ENCODE measurements at regions not wholly inside any gene's neighbourhood (a gene's known extent, or its start where the extent isn't known, plus 50 kb on each side); places are given as distances from the start of the nearest gene placed in this dataset.

DNA sequence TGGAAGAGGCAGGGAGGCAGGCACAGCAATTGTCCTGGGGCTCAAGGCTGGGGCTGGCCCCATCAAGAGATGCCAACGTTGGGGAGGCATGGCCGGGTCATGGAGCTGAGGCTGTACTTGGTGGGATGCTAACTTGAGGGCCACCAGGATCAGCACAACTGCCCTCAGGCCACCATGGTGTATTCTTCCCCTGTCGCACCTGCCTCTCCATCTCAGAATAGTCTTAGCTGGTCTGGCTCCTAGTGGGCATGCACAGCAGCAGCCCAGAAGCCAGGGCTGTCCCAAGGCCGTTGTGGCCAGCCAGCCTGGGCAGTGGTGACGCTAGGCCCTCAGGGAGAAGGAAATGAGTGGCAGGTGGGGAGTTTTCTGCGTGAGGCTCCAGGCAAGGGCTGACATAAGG, 91.3 kb downstream of the DHCR7 start:
- no peak for DNase-seq (ENCODE audit: low read depth in 2 of 2)

DNA sequence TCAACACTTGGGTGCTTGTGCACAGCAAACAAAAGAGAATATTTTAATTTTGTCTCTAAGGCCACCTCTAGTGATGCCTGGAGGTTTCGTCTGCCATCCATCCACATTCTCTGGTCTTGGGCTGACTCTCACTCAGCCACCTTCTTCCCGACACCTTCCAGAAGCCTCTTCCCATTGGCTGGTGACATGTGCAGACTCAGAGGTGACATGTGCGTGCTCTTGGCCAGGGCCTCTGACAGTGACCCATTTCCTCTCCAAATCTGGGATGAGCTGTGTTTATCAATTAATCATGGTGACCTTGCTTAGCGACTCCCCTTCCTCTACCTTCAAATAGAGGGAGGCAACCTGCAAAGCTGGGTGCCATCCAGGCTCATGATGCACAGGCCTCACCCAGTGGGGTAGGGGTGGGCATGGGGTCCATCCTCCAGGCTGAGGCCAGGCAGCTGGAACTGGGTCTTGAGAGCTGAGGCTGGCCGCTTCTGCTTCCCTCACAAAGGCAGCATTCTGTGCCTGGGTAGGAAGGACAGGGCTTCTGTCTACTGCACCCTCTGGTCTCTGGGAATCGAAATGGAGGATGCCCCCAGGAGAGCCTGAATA, 91.8 kb downstream of the DHCR7 start:
- no peak for DNase-seq (ENCODE audit: low read depth in 2 of 2)

DNA sequence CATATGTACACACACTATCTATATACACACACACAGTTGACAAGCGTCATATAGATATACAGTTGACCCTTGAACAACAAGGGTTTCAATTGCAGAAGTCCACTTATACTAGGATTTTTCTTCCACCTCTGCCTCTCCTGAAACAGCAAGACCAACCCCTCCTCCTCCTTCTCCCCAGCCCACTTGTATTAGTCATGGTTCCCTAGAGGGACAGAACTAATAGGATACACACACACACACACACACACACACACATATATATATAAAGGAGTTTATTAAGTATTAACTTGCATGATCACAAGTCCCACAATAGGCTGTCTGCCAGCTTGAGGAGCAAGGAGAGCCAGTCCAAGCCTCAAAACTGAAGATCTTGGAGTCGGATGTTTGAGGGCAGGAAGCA, 92.9 kb downstream of the DHCR7 start:
- DNase-seq (ENCODE audit: low read depth in 2 of 2), result no peak

DNA sequence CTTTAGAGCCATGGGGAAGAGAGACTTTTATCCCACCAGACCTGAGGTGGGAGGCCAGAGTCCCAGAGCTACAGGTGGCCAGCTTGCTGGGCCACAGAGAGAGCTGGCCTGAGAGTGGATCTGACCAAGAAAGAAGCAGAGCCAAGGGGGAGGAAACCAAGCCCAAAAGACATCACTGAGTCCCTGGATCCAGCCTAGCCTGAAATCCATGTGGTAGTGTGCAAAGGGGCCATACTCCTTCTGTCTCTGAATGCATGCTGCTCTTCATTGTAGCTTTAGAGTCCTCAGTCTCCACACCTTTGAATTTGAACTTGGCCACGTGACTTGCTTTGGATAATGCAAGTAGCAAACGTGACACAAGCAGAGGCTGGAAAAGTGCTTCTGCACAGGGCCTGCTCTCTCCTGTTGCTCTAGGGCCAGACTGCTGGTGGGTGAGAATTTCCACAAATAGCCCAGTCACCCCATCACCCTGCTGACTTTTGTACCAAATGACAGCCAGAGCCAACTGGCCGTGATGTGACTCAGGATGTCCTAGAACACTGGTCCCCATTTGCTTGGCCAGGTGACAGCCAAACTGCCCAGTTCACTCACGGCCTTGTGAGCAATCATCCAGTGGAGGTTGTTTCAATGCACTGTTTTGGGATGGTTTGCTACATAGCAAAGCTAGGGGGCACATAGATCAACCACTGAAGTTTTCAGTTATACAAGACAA, 93.6 kb downstream of the DHCR7 start:
- DNase-seq (ENCODE audit: low read depth in 2 of 2), result no peak

DNA sequence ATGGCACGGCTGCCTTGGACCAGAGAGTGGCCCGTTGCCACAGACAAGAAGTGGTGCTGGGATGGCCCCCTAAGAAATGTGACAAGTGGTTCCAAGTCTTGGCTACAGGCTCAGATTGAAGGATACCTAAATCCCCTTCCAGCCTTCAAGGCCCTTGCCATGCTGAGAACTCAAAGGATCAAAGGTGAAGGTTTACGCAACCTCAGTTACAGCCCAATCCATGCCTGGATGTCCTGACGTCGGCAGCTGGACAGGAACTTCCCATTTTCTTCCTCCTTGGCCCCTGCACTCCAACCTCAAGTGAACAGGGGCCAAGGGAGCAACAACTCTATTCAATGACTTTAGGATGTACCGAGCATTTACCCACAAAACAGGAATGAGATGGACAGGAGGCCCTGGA, 95.4 kb downstream of the DHCR7 start:
- DNase-seq (ENCODE audit: low read depth in 2 of 2), result no peak

DNA sequence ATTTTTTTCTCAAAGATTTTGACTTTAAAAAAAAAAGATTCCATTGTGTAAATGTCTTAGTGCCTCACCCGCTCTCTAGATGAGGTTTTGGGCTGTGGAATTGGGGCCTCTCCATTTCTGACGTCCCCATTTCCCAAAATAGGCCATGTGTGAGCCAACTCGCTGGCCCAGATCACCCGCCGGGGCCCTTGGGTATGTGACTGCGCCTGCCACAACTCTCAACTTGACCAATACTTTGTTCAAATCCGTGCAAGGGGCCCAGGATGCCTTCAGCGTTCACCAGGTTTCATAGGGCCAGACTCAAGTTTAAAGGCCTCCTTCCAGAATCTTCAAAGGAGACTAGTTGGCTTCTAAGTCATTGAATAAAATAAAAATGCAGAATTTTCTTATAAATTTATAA, 96.0 kb downstream of the DHCR7 start:
- no peak for DNase-seq (ENCODE audit: low read depth in 2 of 2)

DNA sequence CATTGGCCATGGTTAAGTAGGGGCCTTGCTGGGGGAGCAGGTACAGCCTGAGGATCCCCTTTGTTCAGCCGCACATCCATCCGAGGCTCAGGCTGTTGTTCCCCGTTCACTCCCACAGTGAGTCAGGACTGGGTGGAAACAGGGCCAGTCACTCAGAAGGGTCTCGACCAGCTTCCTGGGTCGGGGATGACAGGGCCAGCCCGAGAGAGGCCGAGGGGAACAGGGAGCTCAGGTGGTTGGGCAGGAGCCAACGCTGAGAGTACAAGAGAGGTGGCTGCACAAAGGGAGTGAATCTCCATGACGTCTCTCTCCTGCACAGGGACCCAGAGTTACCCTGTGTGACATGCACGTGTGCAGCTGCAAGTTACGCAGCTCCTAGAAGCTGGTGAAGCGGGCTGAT, 97.2 kb upstream of the SHANK2 start:
- no peak for DNase-seq (ENCODE audit: low read depth in 2 of 2)

DNA sequence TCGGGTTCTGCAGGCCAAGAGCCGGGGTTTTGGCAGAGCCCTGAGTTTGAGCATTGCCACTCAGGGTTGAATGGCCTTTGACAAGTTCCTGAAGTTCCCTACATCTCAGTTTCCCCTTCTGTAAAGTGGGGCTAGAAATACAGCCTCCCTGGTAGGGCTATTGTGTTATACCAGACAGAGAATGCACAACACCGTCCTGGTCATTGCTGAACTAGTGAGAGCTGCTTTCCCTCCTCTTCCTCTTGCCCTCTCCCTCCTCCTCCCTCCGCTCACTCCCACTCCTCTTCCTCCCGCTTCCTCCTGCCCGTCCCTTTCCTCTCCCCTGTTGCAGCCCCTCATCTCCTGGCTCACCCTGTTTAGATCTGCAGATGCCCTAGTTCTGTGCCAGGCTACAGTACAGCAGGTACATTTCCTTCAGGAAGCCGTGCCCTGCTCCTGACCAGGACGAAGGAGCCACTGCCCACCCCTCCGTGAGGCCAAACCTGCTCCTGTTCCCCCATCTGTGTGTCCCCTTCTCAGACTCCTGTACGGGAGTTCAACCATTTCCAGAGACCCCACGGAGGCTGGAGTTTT, 91.5 kb upstream of the SHANK2 start:
- no peak for DNase-seq (ENCODE audit: low read depth in 2 of 2)

DNA sequence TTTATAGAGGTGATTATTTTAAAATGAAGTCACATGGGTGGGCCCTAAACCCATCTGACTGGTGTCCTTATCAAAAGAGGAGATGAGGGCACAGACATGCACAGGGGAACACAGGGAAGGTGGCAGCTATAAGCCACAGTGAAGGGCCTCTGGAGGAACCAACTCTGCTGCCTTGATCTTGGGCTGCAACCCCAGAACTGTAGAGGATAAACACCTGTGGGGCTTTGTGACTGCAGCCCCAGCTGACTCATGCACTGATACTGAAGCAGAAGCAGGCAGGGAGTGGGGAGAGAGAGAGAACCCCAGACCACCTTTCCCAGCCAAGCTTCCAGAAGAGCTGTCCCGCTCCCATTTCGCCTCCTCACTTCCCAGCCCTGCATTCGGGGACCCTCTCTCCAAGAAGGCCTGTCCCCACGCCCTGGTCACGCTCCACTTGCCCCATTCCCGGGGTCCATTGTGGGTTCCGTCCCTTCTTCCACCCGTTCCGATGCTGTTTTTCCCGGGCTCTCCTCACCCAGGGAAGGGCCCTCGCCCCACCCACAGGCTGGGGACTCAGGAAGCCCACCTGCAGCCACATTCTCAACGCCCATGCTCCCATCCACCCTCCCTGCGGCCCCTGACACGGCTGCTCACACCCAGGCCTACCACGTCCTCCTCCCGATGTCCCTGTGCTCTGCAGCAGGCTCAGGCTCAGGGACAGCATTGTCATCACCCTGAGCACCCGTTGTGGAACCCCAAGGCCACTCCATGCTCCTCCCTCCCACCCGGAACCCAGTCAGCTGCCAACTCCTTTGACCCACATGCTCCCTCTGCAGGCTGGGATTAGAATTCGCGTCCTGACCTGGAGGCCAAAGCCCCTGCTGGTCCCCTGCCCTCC, 90.8 kb upstream of the SHANK2 start:
- peak in 1 of 2 donors; percentile 2 for DNase-seq (ENCODE audit: low read depth in 2 of 2)

DNA sequence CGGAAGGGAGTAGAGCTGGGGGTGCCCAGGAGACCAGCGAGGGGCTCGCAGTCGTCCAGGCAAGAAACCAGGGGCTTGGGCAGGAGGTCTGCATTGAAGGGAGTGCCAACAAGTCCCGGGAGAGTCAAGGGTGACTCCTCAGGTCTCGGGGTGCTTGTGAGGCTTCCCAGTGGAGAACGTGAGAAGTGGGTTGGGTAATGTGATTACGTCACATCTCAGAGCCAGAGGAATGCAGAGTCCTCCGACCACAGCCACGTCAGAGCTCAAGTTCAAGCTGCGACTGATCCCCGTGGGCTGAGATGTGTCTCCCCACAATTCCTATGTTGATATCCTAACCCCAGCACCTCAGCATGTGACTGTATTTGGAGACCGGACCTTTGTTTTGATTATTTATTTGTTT, 89.7 kb upstream of the SHANK2 start:
- no peak for DNase-seq (ENCODE audit: low read depth in 2 of 2)

DNA sequence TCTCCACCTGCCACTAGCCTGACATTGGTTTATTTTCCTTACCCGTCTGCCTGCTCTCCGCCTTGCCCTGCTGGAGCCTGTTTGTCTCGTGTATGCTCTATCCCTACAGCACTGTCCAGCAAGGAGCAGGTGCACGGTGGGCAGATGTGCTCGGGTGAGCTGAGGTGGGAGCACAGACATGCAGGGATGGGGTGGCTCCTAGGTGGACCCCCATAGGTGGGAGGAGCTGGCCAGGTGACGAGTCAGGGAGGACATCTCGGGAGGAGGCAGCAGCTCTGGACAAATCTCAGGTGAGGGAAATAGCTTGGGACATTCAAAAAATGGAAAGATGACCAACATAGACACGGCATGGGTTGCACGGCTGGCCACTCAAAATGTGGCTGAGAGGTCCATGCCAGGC, 89.2 kb upstream of the SHANK2 start:
- DNase-seq (ENCODE audit: low read depth in 2 of 2), result no peak

DNA sequence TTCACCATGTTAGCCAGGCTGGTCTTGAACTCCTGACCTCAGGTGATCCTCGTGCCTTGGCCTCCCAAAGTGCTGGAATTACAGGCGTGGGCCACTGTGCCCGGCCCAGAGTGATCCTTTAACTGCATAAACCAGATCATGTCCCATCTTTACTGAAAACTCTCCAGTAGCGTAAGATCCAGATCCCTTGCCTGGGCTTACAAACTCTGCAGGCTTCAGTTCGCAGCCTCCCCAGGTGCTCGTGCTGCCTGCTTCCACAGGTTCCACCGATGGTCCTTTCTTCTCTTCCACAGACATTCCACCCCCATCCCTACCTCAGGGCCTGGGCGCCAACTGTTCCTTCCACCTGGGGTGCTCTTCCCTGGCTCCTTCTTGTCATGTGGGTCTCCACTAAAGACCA, 88.8 kb upstream of the SHANK2 start:
- DNase-seq (ENCODE audit: low read depth in 2 of 2), result no peak

DNA sequence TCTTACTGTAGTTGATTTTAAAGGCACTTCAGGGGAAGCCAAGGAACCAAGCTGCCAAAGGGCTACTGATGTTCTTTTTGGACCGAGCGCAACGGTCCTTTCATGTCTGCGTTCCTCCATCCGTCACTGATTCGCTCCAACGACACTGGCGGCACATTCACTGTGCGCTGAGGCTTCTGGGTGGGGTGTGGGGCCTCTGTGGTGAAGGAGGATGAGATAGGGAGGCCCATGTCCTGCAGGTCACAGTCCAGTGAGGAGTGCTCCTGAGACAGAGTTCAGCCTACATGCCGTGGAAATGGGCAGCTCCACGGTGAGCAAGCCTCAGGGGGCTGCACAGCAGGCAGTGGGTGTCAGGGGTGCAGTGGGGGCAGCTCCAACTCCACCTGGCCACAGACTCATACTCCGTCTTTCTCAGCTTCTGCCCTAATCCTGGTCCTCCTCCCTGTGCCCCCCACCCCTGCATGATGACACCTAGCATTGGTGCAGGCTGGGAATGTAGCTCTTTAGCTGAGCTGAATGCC, 87.8 kb upstream of the SHANK2 start:
- no peak for DNase-seq (ENCODE audit: low read depth in 2 of 2)

DNA sequence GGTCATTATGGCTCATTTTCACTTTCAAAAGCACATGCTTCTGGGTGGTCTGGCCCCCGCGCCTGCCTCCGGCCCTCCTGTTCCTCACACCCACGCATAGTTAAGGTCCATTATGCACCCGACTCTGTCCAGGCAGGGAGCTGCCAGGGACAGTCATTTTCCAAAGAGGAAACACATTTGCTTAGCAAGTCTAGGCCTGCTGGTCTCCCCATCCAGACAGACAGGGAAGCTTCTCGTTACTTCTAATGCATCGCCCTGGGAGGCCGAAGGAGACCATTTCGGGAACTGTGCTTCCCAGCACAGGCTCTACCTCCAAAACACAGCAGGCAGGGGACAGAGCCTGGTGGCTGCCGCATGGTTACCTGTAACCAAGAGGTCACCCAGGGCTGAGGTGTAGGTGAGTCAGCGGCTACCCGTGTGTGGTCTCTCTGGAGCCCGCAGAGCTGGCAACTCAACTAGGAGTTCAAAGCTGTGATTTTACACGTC, 87.1 kb upstream of the SHANK2 start:
- DNase-seq (ENCODE audit: low read depth in 2 of 2), result no peak

DNA sequence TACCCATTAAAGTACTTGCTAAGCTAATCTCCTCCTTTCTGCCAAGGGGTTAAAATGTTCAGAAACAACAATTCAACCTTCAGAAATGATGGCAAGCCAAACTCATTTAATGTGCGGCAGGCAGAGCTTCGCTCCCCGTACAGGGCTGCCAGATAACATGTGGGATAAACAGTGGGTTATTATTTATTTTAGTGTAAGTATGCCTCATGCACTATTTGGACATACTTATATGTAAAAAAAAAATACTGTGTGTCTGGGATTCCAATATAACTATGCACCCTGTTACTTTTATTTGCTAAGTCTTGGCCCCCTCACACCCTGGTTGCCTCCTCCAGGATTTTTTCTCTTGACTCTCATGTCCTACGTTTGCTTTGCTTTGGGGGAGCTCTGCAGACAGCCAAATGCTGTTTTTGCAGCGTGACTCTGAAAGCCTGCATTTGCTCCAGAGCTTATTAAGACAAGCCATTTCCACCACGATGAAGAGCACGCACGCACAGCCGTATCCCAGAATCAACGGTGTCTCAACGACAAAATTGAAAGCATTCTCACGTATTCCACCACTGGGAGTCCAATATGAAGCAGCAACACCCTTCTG, 86.5 kb upstream of the SHANK2 start:
- DNase-seq (ENCODE audit: low read depth in 2 of 2), result no peak

DNA sequence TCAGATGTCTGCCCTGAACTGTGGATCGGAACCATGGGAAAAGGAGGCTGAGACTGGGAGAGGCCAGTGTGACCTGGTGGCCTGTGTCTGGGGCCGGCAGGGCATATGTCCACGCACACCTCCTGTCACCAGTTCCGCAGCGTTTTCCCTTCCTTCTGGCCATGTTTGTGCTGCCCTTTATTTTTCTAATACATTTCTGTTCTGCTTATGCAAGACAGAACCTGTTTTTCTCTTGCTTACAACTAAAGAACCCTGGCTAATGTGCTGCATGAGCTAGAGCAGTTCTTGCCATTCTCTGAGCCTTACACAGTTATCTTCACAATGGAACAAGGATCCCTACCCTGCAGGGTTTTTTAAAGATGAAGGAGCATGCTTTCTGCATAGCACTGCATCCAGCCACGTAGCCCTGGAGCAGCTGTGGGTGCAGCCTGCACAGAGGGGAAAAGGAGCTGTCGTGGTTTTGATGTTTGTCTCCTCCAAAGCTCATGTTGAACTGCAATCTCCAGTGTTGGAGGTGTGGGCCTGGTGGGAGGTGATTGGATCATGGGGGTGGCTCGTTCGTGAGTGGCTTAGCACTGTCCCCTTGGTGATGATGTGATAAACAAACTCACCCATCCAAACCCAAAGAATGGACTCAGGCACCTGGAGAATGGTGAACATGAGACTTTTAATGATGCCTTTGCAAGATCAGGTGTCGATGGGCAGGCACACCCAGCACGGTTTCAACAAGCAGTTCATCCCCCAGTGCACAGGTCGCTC, 84.8 kb upstream of the SHANK2 start:
- no peak for DNase-seq (ENCODE audit: low read depth in 2 of 2)

DNA sequence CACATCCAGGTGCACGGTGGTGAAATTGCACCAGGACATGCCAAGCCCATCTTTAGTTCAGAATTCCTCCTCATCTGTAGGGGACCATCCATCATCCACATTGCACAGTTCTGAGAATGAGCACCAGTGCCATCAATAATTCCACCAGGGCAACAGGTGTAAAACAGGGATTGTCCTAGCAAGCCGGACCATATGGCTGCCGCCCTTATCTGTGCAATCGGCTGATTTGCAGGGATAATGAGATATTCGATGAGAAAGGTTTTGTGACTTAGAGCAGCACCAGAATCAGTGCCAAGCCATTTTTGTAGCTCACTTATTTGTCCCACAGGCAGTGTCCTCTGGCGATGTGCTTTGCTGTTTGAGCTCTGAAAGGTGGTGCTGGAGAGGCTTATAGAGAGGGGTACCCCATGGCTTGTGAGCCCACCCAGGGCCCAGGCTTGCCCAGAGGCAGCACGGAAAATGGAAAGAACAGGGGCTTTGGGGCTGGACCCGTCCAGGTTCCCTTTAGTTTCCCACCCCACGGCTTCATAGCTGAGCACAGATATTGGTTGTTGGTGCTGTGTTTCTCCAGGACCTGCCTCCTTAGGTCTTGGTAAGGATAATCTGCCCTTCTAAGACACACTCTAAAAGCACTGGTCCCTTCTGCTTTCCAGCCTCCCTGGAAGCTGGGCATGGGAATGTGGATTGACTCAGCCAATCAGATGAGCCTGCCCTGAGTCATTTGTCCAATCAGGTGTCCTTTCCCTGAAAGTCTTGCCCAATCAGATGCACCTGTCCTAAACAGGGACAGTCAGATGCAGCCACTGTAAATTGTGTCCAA, 84.0 kb upstream of the SHANK2 start:
- no peak for DNase-seq (ENCODE audit: low read depth in 2 of 2)

DNA sequence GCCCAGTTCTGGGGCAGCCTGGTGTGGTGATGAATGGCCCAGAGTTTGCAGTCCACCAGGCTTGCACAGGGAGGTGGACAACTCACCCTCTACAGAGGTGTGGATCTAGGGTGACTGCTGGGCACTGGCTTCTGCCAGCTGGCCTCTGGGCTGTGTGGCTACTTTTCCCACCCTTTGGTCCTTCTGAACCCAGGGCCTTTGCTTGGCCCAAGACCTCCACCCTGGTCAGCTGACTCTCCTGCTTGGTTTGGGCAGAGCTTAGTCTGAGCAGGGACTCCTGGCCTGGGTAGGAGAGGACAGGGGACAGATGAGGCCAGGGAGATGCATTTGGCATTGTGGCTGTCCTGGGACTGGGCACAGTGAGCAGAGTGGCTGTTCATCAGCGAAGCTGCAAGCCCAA, 83.0 kb upstream of the SHANK2 start:
- no peak for DNase-seq (ENCODE audit: low read depth in 2 of 2)

DNA sequence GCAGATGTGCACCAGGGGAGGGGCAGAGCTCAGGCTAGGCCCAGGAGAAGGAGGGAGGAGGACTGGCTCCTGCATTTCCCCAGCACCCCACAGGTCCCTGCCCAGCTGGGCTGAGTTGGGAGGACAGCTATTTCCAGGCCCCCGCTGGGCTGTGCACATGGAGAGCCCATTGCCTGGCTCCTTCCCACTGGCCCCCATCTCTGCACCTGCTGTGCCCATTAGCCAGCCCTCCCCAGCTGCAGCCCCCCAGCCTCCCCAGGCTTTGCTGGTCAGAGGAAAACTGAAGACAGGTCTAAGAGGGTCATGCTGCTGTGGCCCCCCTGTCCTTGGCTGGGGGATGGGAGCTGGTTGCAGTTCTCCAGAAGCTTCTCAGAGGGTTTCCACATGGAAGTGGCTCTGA, 81.8 kb upstream of the SHANK2 start:
- no peak for DNase-seq (ENCODE audit: low read depth in 2 of 2)

DNA sequence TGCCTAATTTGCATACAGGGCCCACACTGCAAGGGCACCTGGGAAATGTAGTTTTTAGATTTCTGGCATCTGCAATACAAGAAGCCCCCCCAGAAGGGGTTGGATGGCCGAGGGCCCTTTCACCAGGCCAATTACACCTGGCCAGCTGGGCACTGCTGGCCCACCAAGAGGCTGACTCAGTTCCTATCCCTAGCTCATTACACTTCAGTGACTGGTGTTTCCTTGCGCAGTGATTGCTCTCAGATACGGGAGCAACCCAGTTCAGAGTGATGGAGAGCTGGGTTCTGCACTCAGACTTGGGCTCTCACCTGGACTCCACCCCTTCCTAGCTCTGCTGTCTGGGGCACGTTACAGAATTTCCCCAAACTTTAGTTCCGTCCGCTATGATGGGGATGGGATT, 81.1 kb upstream of the SHANK2 start:
- DNase-seq (ENCODE audit: low read depth in 2 of 2), result no peak
